M059J (cell line): ENCODE measurements at regions not wholly inside any gene's neighbourhood (a gene's known extent, or its start where the extent isn't known, plus 50 kb on each side); places are given as distances from the start of the nearest gene placed in this dataset.

Source experiments
- DNase-seq: peaks from one replicate; pipeline ENCODE4 v3.0.0-alpha.2; 2012; ENCODE audit warnings: low read depth

DNA sequence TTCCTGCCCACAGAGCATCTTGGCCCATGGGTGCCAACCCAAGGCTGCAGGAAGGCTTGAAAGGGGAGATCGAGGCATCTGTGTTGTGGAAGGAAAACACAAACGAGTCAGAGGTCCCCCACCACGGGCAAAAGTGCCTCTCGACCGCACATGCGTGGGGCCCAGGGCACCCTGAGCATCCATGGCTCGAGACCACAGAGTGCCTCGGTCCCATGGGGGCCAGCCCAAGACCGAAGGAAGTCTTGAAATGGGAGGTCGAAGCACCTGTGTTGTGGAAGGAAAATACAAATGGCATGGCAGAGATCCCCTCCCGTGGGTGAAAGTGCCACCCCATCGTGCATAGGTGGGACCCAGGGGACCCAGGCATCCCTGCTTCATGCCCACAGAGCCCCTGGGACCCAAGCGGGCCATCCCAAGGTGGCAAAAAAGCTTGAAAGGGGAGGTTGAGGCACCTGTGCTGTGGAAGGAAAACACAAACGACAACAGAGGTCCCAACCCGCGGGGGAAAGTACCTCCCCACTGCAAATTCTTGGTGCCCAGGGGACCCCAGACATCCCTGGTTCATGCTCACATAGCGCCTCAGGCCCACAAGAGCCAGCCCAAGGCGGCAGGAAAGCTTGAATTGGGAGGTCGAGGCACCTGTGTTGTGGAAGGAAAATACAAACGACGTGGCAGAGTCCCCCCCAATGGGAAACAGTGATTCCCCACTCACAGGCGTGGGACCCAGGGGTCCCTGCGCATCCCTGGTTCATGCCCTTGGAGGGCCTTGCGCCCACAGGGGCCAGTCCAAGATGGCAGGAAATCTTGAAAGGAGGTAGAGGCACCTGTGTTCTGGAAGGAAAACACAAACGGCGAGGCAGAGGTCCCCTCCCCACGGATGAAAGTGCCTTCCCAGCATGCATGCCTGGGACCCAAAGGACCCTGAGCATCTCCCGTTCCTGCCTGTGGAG, 373.0 kb downstream of the ALG10 start:
- no peak for DNase-seq

DNA sequence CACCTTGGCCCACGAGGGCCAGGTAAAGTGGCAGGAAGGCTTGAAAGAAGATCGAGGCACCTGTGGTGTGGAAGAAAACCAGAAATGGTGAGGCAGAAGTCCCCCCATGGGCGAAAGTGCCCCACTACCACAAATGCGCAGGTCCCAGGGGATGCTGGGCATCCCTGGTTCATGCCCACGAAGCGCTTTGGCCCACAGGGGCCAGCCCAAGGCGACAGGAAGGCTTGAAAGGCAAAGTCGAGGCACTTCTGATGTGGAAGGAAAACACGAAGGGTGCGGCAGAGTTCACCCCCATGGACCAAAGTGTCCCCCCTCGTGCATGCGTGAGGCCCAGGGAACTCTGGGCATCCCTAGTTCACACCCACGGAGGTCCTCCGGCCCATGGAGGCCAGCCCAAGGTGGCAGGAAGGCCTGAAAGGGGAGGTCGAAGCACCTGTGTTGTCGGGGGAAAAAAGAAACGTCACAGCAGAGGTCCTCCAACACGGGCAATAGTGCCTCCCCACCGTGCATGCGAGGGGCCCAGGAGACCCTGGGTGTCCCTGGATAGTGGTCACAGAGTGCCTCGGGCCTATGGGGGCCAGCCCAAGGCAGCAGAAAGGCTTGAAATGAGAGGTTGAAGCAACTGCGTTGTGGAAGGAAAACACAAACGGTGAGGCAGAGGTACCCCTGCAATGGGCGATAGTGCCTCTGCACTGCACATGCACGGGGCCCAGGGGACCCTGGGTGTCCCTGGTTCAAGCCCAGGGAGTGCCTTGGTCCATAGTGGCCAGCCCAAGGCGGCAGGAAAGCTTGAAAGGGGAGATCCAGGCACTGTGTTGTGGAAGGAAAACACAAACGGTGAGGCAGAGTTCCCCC, 373.9 kb downstream of the ALG10 start:
- DNase-seq: no peak

DNA sequence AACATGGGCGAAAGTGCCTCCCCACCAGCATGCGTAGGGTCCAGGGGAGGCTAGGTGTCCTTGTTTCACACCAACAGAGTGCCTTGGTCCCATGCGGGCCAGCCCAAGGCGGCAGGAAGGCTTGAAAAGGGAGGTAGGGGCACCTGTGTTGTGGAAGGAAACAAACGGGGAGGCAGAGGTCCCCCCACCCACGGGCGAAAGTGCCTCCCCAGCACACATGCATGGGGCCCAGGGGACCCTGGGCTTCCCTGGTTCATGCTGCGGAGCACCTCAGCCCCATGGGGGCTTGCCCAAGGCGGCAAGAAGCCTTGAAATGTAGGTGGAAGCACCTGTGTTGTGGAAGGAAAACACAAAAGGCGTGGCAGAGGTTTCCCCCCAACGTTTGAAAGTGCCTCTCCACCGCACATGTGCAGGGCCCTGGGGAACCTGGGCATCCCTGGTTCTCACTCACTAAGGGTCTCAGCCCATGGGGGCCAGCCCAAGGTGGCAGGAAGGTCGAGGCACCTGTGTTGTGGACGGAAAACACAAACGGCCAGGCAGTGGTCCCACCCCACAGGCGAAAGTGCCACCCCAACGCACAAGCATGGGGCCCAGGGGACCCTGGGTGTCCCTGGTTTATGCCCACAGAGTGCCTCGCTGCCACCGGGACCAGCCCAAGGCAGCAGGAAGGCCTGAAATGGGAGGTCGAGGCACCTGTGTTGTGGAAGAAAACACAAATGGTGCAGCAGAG, 374.7 kb downstream of the ALG10 start:
- no peak for DNase-seq

DNA sequence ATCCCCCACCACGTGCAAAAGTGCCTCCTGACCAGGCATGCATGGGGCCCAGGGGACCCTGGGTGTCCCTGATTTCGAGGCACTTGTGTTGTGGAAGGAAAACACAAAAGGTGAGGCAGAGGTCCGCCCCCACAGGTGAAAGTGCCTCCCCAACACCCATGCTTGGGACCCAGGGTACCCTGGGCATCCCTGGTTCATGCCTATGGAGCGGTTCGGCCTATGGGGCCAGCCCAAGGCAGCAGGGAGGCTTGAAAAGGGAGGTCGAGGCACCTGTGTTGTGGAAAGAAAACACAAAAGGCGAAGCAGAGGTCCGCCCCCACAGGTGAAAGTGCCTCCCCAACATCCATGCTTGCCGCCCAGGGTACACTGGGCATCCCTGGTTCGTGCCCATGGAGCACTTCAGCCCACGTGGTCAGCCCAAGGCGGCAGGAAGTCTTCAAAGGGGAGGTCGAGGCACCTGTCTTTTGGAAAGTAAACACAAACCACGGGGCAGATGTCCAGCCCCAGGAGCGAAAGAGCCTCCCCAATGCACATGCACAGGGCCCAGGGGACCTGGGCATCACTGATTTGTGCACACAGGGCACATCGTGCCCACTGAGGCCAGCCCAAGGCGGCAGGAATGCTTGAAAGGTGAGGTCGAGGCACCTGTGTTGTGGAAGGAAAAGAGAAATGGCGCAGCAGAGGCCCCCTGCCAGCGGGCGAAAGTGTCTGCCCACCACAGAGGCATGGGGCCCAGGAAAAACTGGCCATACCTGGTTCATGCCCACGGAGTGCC, 375.5 kb downstream of the ALG10 start:
- no peak for DNase-seq

DNA sequence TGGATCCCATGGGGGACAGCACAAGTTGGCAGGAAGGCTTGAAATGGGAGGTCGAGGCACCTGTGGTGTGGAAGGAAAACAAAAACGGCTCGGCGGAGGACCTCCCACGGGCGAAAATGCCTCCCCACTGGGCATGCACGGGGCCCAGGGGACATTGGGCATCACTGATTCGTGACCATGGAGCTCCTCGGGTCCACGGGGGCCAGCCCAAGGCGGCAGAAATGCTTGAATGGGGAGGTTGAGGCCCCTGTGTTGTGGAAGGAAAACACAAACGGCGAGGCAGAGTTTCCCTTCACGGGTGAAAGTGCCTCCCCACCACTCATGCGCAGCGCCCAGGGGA, 376.0 kb downstream of the ALG10 start:
- DNase-seq: no peak

DNA sequence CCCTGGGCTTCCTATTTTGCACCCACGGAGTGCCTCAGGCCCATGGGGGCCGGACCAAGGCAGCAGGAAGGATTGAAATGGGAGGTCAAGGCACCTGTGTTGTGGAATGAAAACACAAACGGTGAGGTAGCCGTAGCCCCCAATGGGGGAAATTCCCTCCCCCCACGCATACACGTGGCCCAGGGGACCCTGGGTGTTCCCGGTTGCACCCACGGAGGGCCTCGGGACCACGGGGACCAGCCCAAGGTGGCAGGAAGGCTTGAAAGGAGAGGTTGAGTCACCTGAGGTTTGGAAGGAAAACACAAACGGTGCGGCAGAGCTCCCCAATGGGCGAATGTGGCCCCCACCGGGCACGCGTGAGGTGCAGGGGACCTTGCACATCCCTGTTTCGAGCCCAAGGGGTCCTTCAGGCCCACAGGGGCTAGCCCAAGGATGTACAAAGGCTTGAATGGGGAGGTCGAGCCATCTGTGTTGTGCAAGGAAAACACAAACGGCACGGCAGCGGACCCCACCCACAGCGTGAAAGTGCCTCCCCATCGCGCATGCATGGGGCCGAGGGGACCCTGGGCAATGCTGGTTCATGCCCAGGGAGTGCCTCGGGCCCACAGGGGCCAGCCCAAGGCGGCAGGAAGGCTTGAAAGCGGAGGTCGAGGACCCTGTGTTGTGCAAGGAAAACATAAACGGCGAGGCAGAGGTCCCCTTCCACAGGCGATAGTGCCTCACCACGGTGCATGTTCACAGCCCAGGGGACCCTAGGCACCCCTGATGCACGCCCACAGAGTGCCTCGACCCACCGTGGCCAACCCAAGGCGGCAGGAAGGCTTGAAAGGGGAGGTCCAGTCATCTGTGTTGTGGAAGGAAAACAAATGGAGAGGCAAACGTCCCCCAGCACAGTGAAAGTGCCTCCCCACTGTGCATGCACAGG, 376.7 kb downstream of the ALG10 start:
- no peak for DNase-seq

DNA sequence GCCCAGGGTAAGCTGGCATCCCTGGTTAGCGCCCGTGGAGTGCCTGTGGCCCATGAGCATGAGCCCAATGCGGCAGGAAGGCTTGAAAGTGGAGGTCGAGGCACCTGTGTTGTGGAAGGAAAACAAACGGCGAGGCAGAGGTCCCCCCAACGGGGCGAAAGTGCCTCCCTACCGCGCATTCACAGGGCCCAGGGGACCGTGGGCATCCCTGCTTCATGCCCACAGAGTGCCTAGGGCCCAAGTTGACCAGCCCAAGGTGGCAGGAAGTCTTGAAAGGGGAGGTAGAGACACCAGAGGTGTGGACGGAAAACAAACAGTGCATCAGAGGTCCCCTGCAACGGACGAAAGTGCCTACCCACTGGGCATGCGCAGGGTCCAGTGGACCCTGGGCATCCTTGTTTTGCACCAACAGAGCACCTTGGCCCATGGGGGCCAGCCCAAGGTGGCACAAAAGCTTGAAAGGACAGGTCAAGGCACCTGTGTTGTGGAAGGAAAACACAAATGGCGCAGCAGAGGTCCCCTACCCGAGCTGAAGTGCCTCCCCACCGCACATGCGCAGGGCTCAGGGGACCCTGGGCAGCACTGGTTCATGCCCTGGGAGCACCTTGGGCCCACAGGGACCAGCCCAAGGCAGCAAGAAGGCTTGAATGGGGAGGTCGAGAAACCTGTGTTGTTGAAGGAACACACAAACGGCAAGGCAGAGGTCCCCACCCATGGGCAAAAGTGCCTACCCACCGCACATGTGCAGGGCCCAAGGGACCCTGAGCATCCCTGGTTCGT, 377.5 kb downstream of the ALG10 start:
- no peak for DNase-seq

DNA sequence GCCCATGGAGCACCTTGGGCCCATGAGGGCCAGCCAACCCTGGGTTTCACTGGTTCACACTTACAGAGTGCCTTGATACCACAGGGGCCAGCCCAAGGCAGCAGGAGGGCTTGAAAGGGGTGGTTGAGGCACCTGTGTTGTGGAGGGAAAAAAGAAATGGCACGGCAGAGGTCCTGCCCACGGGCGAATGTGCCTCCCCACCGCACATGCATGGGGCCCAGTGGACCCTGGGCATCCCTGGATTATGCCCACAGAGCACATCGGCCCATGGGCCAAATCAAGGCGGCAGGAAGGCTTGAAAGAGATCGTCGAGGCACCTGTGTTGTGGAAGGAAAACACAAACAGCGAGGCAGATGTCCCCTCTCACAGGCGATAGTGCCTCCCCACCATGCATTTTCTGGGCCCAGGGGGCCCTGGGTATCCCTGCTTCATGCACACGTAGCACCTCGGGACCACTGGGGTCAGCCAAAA, 378.1 kb downstream of the ALG10 start:
- DNase-seq: no peak

DNA sequence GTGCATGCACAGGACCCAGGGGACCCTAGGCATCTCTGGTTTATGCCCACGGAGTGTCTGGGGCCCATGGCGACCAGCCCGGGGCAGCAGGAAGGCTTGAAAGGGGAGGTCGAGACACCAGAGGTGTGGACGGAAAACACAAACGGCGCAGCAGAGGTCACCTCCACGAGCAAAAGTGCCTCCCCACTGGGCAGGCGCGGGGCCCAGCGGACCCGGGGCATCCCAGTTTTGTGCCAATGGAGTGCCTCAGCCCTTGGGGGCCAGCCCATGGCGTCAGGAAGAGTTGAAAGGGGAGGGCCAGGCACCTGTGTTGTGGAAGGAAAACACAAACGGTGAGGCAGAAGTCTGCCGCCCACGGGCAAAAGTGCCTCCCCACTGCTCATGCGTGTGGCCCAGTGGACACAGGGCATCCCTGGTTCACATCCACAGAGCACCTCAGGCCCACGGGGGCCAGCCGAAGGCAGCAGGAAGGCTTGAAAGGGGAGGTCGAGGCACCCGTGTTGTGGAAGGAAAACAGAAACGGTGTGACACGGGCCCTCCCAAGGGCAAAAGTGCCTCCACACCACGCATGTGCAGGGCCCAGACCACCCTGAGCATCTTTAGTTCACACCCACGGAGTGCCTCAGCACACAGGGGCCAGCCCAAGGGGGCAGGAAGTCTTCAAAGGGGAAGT, 378.8 kb downstream of the ALG10 start:
- DNase-seq: no peak

DNA sequence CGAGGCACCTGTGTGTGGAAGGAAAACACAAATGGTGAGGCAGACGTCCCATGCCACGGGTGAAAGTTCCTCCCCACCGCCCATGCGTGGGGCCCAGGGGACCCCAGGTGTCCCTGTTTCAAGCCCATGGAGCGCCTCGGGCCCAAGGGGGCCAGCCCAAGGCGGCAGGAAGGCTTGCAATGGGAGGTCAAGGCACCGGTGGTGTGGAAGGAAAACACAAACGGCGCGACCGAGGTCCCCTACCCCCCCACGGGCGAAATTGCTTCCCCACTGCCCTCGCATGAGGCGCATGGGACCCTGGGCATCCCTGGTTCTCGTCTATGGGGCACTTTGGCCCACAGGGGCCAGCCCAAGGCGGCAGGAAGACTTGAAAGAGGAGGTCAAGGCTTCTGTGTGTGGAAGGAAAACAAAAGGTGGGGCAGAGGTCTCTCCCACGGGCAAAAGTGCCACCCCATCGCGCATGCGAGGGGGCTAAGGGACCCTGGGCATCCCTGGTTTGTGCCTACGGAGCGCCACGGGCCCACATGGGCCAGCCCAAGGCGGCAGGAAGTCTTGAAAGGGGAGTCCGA, 379.4 kb downstream of the ALG10 start:
- no peak for DNase-seq

DNA sequence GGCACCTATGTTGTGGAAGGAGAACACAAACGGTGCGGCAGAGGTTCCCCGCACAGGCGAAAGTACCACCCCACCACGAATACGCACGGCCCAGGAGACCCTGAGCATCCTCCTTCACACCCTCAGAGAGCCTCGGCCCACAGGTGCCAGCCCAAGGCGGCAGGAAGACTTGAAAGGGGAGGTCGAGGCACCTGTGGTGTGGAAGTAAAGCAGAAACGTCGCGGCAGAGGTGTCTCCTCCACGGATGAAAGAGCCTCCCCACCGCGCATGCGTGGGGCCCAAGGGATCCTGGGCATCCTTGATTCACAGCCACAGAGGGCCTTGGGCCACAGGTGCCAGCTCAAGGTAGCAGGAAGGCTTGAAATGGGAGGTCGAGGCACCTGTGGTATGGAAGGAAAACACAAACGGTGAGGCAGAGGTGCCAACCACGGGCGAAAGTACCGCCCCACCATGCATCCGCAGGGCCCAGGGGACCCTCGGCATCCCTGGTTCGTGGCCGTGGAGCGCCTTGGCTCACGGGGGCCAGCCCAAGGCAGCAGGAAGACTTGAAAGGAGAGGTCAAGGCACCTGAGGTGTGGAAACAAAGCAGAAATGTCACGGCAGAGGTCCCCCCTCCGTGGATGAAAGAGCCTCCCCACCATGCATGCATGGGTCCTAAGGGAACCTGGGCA, 380.1 kb downstream of the ALG10 start:
- no peak for DNase-seq

DNA sequence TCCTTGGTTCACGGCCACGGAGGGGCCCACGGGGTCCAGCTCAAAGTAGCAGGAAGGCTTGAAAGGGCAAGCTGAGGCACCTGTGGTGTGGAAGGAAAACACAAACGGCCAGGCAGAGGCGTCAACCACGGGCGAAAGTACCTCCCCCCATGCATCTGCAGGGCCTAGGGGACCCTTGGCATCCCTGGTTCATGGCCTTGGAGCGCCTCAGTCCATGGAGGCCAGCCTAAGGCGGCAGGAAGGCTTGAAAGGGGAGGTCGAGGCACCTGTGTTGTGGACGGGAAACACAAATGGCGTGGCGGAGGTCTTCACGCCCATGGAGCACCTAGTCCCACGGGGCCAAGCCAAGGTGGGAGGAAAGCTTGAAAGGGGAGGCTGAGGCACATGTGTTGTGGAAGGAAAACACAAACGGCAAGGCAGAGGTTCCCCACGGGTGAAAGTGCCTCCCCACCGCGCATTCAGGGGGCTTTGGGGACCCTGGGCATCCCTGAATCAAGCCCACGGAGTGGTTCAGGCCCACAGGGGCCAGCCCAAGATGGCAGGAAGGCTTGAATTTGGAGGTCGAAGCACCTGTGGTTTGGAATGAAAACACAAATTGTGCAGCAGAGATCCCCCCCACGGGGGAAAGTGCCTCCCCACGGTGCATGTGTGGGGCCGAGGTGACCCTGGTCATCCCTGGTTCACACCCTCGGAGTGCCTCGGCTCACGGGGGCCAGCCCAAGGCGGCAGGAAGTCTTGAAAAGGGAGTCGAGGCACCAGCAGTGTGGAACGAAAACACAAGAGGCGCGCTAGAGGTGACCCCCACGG, 380.8 kb downstream of the ALG10 start:
- DNase-seq: no peak

DNA sequence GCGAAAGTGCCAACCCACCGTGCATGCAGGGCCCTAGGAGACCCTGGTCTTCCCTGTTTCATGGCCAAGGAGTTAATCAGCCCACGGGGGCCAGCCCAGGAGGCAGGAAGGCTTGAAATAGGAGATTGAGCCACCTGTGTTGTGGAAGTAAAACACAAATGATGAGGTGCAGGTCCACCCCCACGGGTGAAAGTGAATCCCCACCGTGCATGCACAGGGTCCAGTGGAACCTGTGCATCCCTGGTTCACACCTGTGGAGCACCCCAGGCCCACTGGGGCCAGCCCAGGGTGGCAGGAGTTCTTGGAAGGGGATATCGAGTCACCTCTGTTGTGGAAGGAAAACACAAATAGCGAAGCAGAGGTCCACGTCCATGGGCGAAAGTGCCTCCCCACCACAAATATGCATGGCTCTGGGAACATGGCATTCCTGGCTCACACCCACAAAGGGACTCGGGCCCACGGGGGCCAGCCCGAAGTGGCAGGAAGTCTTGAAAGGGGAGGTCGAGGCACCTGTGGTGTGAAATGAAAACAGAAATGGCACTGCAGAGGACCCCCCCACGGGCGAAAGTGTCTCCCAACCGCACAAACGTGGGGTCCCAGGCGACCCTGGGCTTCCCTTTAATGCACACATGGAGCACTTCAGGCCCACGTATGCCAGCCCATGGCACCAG, 381.5 kb downstream of the ALG10 start:
- no peak for DNase-seq

DNA sequence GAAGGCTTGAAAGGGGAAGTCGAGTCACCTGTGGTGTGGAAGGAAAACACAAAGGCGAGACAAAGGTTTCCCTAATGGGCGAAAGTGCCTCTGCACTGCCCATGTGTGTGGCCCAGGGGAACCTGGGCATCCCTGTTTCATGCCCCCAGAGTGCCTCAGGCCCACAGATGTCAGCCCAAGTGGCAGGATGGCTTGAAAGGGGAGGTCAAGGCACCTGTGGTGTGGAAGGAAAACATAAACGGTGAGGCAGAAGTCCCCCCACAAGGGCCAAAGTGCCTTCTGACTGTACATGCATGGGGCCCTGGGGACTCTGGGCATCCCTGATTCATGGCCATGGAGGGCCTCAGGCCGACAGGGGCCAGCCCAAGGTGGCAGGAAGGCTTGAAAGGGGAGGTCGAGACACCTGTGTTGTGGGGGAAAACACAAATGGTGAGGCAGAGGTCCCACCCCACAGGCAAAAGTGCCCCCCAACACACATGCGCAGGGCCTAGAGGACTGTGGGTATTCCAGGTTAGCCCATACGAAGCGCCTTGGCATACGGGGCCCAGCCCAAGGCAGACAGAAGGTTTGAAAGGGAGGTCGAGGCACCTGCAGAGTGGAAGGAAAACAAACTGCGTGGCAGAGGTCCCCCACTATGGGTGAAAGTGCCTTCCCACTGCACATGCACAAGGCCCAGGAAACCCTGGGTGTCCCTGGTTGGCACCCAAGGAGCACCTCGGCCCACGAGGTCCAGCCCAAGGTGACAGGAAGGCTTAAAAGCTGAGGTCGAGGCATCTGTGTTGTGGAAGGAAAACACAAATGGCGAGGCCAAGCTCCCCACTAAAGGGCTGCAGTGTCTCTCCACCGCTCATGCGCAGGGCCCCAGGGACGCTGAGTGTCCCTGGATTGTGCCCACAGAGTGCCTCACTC, 382.3 kb downstream of the ALG10 start:
- DNase-seq: no peak
